HepG2 (cell line): ENCODE measurements at regions not wholly inside any gene's neighbourhood (a gene's known extent, or its start where the extent isn't known, plus 50 kb on each side); places are given as distances from the start of the nearest gene placed in this dataset.

Experiments used
- ASH2L ChIP-seq: fragments of 300-600, 200-600 bp; sonication (generic); IDR thresholded peaks from 2 replicates; pipeline ENCODE4 v1.7.0; 2017; ENCODE audit warnings: low read depth, mild to moderate bottlenecking, moderate library complexity, mixed read lengths, low read length; ENCODE audit not compliant: insufficient read length
- RAD51 ChIP-seq: fragments of 450-650 bp; IDR thresholded peaks from 2 replicates; pipeline ENCODE4 v1.6.1; 2016; ENCODE audit warnings: borderline replicate concordance
- SRSF1 ChIP-seq: fragments of 200-400 bp; formaldehyde crosslinking; optimal IDR thresholded peaks from 2 replicates; pipeline ENCODE3; 2017; ENCODE audit warnings: mild to moderate bottlenecking, low read depth, low read length, moderate library complexity
- ZNF782 ChIP-seq: sonication (generic); formaldehyde crosslinking; IDR thresholded peaks from 2 replicates; pipeline ENCODE4 v1.4.0; 2020; ENCODE audit warnings: missing genetic modification reagents, mild to moderate bottlenecking, borderline replicate concordance
- ZSCAN20 ChIP-seq: sonication (generic); formaldehyde crosslinking; IDR thresholded peaks from 2 replicates; pipeline ENCODE4 v1.4.0; 2020; ENCODE audit warnings: missing genetic modification reagents, mild to moderate bottlenecking, borderline replicate concordance

- TF ChIP-seq ASH2L: no peak
- TF ChIP-seq SRSF1: no peak
- TF ChIP-seq RAD51: no peak
- TF ChIP-seq ZNF782 (CRISPR knock-in tag): no peak
- no peak for TF ChIP-seq ZSCAN20 (CRISPR knock-in tag)
Observed at GRCh38 chr4:84439996-84440395, 59.1 kb downstream of the NKX6-1 start.
